Cardiac septum (tissue), 1 donor: ENCODE measurements at regions not wholly inside any gene's neighbourhood (a gene's known extent, or its start where the extent isn't known, plus 50 kb on each side); places are given as distances from the start of the nearest gene placed in this dataset.
A peak's percentile ranks its signal among the peaks of the same experiment; 100 is the strongest.

Source experiments
- DNase-seq: peaks from one replicate; pipeline ENCODE4 v3.0.0-alpha.2; 2020; ENCODE audit warnings: low spot score
- intact Hi-C: fragments of 100-400 bp; cut with DNase I; formaldehyde crosslinking; loops from one replicate; pipeline ENCODE4 v1.14.0; 2022
- donor health status: DM: no; HTN: no; CAD: no.

GRCh38 chr16:86214326-86215232 is 295.7 kb upstream of the FOXF1 start:
- DNase-seq: peak; percentile 74
- intact Hi-C loops: no loop called here

- intact Hi-C loops: no loop called here
- DNase-seq: peak; percentile 39
These were observed 294.9 kb upstream of the FOXF1 start for GRCh38 chr16:86215233-86215978.

GRCh38 chr16:86215979-86216585 is 294.2 kb upstream of the FOXF1 start:
- intact Hi-C loops: no loop called here
- peak; percentile 70 for DNase-seq

- DNase-seq: peak; percentile 49
- intact Hi-C loops: no loop called here
These were observed 293.7 kb upstream of the FOXF1 start for GRCh38 chr16:86216591-86216990.

- peak; percentile 51 for DNase-seq
- intact Hi-C loops: no loop called here
These were observed 293.1 kb upstream of the FOXF1 start for GRCh38 chr16:86217001-86217890.

GRCh38 chr16:86217891-86218270 is 292.4 kb upstream of the FOXF1 start:
- intact Hi-C loops: no loop called here
- DNase-seq: no peak

GRCh38 chr16:86218479-86219170 is 291.7 kb upstream of the FOXF1 start:
- DNase-seq: peak; percentile 31
- intact Hi-C loops: no loop called here

GRCh38 chr16:86219655-86220445 is 290.5 kb upstream of the FOXF1 start:
- intact Hi-C loops: no loop called here
- peak; percentile 29 for DNase-seq

- intact Hi-C loops: no loop called here
- no peak for DNase-seq
These were observed 289.8 kb upstream of the FOXF1 start for GRCh38 chr16:86220561-86220960.

- intact Hi-C loops: no loop called here
- peak; percentile 50 for DNase-seq
These were observed 289.2 kb upstream of the FOXF1 start for GRCh38 chr16:86221085-86221484.

- intact Hi-C loops: no loop called here
- DNase-seq: peak; percentile 20
These were observed 287.8 kb upstream of the FOXF1 start for GRCh38 chr16:86222547-86222946.

- intact Hi-C loops: no loop called here
- DNase-seq: no peak
These were observed 287.3 kb upstream of the FOXF1 start for GRCh38 chr16:86222965-86223551.

GRCh38 chr16:86224126-86224525 is 286.2 kb upstream of the FOXF1 start:
- intact Hi-C loops: no loop called here
- peak; percentile 69 for DNase-seq

- DNase-seq: no peak
- intact Hi-C loops: no loop called here
These were observed 285.7 kb upstream of the FOXF1 start for GRCh38 chr16:86224629-86225028.

GRCh38 chr16:86225905-86226371 is 284.4 kb upstream of the FOXF1 start:
- DNase-seq: peak; percentile 35
- intact Hi-C loops: no loop called here

- intact Hi-C loops: no loop called here
- peak; percentile 62 for DNase-seq
These were observed 283.3 kb upstream of the FOXF1 start for GRCh38 chr16:86227041-86227440.

GRCh38 chr16:86227801-86228200 is 282.5 kb upstream of the FOXF1 start:
- intact Hi-C loops: no loop called here
- no peak for DNase-seq

- intact Hi-C loops: no loop called here
These were observed 281.6 kb upstream of the FOXF1 start for GRCh38 chr16:86228713-86229112.

More at GRCh38 chr16:86228713-86229112, 281.6 kb upstream of the FOXF1 start:
- DNase-seq: no peak
